GM21786 (cell line): ENCODE measurements at regions not wholly inside any gene's neighbourhood (a gene's known extent, or its start where the extent isn't known, plus 50 kb on each side); places are given as distances from the start of the nearest gene placed in this dataset.
"Not testable (repeated sequence)": the region's sequence is repeated elsewhere in the genome, so short reads cannot be mapped to it uniquely, and the experiment has no call there.

Experiments used
- ATAC-seq: cut with Tn5 transposase; IDR thresholded peaks from one replicate; pipeline ENCODE4 v1.9.1; 2021; ENCODE audit not compliant: unreplicated experiment

DNA sequence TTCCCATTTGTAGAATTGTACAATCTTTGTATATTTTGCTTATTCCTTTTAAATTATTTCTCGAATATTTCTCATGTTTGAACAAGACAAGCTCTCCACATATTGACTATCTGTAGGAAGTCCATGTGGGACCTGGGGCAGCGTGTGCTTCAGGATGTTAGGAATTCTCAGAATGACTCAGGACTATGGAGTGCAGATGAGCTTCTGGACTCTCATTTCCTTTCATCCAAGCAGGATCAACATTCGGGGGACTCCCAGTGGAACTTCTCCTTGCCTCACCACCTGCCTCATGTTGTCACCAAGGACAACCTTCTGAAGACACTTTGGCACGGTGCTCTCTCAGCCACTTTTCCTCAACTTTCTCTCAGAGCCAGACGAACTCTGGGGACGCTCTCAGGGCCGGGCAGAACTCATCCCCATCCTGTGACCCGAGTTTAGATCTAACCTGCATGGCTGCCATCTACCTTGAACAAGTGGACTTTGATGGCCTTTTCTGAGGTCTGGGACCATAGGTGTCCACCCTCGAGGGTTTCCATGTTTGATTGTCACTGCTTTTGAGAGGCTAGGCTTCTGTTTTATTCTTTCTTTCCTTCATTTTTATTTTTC lies 441.7 kb downstream of the IRS2 start:
- no peak for ATAC-seq

GRCh38 chr13:109336730-109337129 lies 449.7 kb downstream of the IRS2 start:
- no peak for ATAC-seq

DNA sequence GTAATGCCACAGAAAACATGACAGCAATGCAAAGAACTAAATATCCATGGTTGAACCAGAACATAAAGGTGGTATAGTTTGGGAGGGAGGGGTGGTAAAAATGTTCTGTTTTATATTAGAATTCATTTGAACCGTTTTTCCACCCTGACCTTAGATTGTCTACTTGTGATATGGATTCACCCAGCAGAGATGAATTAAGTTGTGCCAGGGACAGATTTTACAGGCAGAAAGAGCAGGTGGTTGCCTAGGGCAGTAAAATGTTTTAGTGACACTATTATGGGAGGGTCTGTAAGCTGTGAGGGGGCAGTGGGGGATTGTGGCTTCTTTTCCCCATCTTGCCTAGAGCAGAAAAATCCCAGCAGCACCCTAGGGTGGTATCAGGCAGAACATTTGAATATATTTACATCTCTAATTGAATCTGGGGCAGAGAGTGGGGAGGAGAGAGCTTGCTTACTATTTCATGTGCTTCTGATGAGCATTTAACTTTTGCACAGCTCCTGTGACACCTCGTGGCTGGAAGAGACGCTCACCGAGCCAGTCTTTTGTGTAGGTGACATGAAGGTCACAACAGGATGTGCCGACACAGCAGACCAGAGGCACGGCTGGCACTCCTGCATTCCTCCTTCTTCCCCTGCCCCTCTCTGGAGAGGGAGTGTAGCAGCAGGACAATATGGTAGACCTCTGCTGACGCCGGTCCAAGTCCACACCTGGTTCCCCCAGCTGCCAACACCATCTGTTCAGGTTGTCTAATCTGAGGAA lies 452.3 kb downstream of the IRS2 start:
- no peak for ATAC-seq

DNA sequence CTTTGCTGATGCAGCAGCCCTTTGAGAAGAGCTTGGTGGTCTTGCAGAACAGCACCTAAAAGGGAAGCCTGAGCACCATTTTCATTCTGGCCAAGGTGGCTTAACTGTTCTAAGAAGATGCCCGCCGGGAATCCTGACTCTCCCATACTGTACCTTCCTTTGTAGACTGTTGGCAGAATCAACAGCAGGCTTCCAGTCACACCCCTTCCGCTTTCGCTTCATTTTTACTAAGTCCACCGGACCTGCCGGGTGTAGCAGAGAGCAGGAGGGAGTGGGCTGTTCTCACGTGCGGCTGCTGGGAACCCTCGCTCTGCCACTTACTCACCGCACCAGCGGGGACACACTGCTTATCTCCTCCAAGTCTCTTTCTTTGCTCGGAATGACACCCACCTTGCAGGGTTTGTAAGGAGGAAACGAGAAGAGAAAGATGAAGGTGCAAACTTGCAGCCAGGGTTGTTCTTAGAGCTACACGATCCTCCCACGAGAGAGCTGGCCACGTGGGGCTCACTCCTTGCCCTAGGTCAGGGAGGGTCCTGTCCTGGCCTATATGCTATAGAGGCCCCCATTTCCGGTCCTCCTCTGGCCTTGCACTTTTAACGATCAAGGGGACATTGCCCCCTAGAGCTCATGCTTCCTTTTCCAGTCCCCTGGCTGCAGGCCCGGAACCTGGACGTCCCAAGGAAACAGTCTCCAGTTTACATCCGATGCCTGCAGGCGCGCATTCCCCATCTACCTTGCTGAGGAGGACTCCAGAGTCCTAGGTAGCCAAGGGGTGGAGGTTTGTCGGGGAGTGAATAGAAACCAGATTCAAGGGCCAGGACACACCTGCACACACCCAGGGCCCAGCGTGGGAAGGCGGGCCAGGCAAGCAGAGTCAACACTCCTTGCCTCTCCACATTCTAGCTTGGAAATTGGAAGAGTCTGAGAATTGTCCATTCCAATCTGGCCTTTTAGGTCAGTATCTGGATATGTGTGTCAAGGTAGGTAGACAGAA lies 453.6 kb downstream of the IRS2 start:
- no peak for ATAC-seq

DNA sequence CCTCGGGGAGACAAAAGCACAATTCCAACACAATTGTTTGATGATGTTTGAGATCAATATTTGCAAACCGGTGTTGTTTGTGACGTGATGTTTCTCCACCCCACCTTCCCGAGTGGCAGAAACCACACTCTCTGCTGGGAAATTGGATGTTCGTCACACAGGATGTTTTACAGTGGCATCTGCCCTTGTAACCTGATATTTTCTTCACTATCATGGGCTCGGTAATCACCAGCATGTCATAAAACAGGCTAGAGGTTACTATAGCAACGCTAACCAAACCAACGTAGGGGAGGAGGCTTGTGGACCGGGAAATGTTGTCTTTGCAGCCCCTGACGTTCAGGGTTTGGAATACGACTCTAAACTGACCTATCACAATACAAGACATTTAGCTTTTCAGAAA lies 454.5 kb downstream of the IRS2 start:
- no peak for ATAC-seq

DNA sequence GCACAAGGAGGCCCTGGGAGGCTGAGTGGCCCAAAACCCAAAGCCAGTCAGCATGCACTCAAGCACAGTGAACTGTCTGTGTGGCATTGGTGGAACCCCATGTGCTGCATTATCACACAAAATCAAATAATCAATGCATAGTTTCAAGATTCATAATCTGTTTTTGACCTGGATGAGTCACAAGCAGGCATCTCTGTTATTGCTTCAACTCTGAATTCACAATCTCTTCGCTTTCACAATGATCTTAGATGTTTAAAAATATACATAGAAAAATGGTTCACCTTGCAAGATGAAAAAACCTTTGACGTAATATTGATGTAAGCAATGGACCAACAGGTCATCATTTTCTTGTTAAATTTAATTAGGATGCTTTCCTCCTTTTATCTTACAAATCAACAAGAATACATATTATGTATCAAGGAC lies 455.4 kb downstream of the IRS2 start:
- no peak for ATAC-seq

GRCh38 chr13:109330123-109330522 lies 456.3 kb downstream of the IRS2 start:
- ATAC-seq, result no peak

DNA sequence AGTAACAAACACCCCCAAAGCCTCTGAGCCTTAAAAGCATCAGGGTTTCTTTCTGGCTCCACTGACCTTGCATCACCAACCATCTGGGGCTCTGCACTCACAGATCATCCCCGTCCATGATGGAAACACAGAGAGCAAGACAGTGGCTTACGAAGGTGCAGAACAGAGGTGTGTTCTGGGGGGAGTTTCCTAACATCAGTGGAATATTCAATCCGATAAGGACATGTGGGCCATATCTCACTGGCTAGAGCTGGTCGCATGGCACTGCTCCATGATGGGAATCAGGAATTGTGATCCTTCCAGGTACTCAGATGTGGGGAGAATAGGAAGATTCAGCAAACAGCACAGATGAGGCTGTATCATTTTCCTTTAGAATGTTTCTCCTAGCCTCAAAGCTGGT lies 457.2 kb downstream of the IRS2 start:
- ATAC-seq, result no peak

DNA sequence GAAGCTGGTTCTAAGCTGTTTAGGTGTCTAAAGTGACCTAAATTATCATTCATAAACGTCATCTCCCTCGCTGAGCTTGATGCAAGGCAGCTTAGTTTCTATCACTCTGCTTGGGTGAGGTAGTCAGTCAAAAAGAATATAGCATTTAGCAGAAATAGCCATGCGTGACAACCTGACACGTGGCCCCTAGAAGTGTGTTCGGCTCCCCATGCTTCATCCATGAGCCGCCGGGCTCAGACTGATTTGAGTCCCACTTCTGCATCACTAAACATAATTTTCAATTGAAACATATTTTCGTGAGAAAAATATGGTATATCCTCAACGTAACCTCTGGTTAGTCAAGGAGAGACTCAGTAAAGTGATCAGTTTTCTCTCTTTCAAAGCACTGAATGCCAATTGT lies 459.8 kb downstream of the IRS2 start:
- no peak for ATAC-seq

GRCh38 chr13:109323338-109323737 lies 463.0 kb downstream of the IRS2 start:
- no peak for ATAC-seq

GRCh38 chr13:109318945-109319590 lies 467.3 kb downstream of the IRS2 start:
- ATAC-seq, result no peak

- ATAC-seq, result no peak
Measured at GRCh38 chr13:109315481-109315880, 470.9 kb downstream of the IRS2 start.

- no peak for ATAC-seq
Measured at GRCh38 chr13:109314101-109314500, 472.3 kb downstream of the IRS2 start.

GRCh38 chr13:109312399-109312798 lies 474.0 kb downstream of the IRS2 start:
- ATAC-seq, result no peak

DNA sequence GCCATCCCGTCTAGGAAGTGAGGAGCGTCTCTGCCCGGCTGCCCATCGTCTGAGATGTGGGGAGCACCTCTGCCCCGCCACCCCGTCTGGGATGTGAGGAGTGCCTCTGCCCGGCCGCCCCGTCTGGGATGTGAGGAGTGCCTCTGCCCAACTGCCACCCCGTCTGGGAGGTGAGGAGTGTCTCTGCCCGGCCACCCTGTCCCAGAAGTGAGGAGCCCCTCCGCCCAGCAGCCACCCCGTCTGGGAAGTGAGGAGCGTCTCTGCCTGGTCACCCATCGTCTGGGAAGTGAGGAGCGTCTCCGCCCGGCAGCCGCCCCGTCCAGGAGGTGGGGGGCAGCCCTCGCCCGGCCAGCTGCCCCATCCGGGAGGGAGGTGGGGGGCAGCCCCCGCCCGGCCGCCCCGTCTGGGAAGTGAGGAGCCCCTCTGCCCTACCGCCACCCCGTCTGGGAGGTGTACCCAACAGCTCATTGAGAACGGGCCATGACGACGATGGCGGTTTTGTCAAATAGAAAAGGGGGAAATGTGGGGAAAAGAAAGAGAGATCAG lies 474.9 kb downstream of the IRS2 start:
- not testable (repeated sequence) for ATAC-seq

DNA sequence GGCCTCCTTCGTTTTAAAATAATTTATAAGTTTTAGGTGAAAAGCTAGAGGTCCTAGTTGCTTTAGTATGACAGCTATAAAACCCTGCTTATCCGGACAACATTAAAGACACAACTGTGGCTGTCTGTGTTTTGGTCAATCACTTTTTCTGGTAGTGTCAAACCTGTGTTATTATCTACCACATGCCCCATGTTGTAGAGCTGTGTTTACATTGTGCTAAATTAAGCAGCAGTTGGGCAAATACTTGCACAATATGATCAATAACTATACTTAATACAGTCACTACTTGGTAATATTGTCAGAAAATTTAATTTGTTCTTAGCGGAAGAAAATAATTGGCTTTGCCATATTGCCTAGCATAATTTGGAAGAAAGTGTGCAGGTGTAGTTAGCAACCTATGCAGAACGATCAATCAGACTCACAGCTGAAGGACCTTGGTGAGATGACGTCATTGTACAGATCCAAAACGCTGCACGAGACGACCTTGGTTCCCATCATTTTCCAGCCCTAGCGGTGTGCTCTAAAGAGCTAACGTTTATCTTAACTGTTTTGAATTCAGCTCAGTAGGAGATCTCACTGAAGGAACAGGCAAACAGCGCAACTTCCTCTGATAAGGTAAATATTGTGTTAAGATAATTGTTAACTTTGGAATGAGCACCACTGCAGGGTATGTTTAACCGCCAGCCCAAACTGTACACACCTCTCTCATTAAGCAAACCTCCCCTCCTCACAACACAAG lies 476.6 kb downstream of the IRS2 start:
- no peak for ATAC-seq

GRCh38 chr13:109307027-109307426 lies 479.4 kb downstream of the IRS2 start:
- ATAC-seq, result no peak

- ATAC-seq, result no peak
Measured at GRCh38 chr13:109301726-109302125, 484.7 kb downstream of the IRS2 start.

DNA sequence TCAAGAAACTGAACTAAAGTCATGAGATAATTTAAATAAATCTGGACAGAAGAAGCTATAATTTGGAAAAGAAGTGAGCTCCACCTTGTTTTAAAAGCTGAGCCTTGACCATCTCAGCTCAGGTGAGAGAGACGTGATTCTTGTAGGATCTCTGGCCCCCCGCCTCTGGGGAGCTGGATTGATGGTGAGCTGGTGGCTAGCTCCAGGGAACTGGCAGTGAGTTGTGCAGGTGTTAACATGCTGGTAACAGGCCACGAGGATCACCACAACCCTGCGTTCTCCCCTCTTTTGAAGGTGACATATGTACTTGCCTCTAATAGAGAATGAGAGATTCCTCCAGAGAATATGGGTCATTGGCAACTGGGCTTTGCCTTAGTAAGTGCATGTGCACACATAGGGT lies 485.1 kb downstream of the IRS2 start:
- no peak for ATAC-seq

GRCh38 chr13:109297628-109298027 lies 488.8 kb downstream of the IRS2 start:
- no peak for ATAC-seq
